GM19328 (cell line): ENCODE measurements at regions not wholly inside any gene's neighbourhood (a gene's known extent, or its start where the extent isn't known, plus 50 kb on each side); places are given as distances from the start of the nearest gene placed in this dataset.

Experiments used
- ATAC-seq: cut with Tn5 transposase; IDR thresholded peaks from one replicate; pipeline ENCODE4 v1.9.1; 2021; ENCODE audit warnings: mild to moderate bottlenecking, moderate library complexity; ENCODE audit not compliant: unreplicated experiment

DNA sequence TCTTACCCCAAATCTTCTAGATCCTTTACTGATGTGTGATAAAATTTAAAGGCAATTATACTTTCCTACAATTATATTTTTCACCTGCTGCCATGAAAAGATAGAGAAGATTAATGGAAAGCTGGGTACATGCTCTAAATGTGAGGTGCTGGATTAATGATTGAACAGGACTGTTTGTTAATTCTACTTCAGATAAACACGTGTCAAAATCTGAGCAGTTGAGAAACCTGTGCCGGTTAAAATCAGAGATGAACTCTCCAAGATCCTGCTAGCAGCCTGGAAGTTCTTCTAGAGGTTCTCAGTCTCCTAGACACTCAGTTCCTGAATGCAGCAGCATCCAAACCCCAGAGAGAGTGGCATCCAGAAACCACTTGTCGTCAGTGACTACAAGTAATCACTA lies 69.2 kb downstream of the INHBA start:
- ATAC-seq: no peak

DNA sequence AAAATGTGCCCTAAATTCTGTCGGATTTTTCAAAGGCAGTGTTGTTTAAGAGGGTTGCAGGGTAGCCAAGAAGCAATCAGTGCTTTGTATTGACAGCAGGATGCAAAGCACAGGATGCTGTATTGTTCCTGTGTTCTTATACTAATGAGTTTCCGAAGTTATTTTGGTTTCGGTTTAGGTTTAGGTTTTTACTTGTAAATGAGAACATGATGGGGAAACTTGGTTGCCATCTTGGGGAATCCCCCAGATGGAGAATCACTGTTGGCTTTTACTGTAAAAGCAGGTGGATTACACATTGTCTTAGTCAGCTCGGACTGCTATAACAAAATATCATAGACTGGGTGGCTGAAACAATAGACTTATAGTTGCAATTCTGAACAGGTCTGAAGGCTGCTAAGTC lies 72.1 kb downstream of the INHBA start:
- peak; percentile 92 for ATAC-seq

DNA sequence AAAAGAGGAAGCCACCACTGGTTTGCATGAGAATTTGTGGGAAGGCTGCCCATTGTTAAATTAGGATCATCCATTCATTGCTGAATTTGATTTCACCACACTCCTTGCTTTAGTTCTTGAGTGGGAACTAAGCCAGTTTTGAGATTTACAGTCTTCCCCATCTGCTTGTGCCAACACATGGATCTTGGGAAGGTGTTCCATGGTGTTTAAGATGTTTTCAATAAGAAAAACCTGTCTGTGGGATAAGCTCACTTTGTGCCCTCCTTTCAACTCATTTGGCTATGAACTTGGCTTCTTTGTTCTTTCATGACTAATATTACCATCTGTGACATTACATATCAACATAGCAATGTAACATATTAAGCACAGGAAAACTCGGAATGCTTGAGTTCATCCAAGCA lies 73.2 kb downstream of the INHBA start:
- no peak for ATAC-seq

DNA sequence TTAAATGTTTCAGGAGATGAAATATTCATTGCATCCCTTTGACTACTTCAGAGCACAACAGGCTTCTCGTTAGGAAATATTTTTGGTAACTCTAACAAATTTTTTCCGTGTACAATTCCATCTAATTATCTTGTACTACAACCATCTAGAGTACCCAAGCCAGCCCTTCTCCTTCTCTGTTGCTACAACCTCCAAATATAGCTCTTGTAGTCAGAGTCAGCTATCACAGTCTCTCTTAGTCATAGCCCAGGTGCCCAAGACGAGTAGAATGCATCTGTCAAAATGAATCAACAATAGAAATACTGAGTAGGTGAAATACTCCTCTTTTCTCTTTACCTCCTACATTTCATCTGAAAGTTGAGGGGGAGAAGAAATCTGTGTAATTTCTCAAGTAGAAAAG lies 74.0 kb downstream of the INHBA start:
- no peak for ATAC-seq

DNA sequence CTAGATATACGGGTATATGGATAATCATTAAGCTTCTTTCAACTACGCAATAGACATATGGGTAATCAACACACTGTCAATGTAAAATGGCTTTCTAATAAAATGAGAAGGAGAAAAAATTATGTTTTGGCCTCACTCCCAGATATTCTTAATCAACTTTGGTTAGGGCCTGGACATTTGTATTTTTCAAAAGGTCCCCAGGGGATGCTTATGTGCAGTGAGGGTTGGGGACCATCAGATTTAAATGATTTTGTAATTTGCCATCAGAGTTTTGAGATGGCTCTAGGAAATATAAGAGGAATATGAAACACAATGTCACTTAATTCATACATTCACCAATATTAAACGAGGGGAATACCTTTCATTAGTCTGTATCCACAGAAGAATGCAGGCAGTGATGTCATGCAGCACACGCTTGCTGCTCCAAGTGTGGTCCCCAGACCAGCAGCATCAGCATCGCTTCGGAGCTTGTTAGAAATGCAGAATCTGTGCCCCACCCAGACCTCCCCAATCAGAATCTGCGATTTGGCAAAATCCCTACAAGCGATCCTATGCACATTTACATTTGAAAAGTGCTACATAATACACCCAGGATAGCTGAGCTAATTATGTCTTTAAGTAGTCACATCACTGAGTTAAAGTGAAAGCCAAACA lies 75.1 kb downstream of the INHBA start:
- ATAC-seq: no peak

DNA sequence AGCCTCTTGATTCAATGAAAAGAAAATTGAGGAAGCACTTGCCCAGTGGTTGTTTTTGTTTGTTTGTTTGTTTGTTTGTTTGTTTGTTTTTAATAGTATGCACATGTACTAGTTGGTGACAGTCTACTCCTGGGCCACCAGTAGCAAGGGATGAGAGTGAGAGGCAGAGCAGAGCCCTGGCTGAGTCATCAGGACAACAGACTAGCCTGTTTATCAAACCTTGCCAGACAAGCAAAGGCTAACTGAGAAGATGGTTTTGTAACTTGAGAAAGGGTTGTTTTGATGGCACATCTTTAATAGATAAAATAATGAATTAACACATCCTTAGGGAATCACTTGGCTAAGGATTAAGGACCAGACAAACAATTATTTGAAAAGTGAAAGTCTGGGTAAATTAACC lies 78.1 kb downstream of the INHBA start:
- ATAC-seq: no peak

DNA sequence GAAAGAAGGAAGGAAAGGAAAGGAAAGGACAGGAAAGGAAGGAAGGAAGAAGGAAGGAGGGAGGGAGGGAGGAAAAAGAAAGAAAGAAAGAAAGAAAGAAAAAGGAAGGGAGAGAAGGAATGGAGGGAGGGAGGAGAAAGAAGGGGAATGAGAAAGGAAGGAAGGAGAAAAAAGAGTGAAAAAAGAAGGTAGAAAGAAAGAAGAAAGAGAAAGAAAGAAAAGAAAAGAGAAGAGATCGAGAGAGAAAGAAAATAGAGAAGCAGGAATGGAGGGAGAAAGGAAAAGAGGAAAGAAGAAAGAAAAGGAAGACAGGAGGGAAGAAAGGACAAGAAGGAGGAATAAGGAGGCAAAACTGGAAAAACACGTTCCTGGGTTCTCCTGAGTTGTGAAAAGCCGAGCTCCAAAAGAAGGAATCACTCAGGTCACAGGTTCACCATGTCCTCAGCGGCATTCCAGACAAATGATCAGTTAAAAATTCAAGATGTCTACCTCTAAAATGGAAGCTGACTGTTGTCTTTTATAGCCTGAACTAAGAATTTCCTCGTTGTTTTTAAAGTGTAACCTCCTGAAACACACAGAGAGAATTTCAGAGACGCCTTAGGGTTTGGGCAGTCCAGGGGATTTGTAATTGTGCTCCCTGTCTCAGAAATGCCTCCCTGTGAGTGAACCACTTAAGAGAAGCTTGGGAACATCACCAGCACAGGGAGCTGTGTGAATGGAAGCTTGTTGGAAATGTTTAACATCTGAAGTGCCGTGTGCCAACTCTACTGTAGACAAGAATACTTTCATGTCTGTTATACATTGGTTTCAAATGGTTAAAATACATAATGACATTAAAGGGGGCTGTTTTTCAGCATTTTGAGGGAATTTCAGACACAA lies 80.7 kb downstream of the INHBA start:
- no peak for ATAC-seq

DNA sequence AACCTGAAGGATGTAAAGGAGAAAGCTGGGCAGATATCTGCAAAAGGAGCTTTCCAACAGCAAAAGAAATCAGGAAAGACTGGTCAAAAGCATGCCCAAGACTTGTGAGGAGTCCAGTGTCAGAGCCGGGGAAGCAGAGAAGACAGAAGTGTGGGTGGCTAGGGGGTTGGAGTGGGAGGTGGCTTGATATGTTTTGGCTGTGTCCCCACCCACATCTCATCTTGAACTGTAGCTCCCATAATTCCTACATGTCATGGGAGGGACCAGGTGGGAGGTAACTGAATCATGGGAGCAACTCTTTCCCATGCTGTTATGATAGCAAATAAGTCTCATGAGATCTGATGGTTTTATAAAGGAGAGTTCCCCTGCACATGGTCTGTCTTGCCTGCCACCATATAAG lies 84.9 kb downstream of the INHBA start:
- ATAC-seq: no peak

DNA sequence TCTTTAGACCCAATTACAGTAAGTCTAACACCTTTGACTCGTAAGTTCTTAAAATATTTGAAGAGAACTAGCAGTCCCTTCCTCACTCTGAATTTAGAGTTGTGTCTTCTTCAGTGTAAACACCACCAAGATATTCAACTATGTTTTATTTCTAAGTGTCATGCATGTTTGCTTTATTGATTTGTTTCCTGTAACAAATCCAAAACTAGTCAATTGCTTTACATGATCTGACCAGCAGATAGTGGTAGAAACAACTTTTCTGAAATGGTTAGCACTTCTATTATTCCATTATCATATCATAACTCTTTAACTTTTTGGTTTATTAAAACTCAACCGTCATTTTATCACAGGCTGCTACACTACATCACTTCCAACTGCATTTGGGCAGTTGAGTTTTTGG lies 90.1 kb downstream of the INHBA start:
- no peak for ATAC-seq

DNA sequence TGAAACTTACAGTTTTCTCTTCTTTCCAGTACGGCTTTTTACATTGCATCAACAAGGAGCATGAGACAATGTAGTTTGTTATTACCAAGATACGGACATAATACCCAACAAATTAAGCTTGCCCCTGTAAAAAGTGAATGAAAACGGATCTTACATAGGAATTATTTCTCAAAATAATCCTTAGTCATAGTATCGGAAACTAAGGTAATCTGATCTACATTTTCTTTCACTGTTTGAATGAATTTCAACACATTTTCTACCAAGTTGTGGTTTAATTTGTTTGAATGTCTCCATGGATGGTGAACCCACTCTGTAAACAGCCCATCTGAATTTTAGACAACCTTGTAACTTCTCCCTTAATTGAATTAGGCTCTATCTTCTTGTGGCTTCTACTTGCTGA lies 90.5 kb downstream of the INHBA start:
- ATAC-seq: no peak

DNA sequence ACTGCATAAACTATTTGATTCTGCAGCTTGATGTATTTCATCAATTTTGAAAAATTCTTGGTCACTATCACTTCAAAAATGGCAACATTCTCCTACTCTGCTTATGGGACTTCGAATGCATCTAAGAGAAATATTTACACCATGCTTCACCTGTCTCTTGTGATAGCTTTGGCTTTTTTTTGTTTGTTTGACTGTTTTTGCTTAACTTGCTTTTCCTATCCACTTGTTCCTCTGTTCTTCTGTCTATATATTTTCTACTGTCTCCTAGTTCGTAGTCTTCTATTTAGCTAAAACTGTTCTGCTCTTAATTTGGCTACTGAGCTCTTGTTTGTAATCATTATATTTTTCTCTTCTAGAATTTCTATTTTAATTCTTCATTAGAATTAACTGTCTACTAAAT lies 94.4 kb downstream of the INHBA start:
- no peak for ATAC-seq

DNA sequence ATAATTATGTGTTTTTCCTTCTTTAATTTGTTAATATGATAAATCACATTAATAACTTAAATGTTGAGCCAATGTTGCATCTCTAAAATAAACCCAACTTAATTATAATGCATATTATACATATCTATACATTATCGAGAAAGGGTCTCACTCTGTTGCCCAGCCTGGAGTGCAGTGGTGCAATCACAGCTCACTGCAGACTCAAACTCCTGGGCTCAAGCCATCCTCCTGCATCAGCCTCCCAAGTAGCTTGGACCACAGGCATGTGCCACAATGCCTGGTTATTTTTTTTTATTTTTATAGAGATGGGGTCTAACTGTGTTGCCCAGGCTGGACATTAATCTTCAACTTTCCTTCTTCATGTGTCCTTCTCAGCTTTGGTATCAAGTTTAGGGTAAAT lies 98.9 kb downstream of the INHBA start:
- ATAC-seq: no peak

DNA sequence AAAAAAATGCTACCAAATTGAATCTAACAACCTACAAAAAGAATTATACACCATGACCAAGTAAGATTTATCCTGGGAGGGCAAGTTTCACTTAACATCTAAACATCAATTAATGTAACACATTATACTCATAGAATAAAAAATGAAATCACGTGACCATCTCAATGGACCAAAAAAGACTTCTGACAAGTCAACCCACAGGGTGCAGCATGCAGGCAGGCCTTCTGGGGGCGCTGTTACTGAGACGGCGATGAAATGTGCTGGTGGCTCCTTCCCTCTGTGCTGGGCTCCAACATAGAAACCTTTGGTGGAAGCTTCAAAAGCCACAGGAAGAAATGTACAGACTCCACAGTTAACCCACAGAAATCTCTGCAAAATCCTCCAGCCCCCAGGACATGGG lies 103.1 kb downstream of the INHBA start:
- no peak for ATAC-seq

DNA sequence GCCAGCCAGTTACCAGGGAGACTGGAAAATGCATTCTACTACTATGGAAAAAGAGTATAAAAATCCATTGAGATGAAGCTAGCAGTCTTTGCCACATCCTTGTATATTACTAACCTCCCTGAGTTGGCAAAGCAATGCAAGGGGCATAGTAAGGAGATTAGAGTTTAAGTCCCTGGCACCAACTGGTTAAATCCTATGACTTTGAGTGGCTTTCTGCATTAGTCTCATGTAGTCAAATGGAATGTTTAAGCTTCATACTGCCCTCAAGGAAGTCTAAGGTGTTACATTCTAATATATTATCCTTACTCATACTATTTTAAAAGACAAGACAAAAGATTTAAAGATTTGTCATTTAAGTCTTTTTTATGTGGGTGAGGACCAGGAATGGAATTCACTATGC lies 110.1 kb downstream of the INHBA start:
- ATAC-seq: no peak

DNA sequence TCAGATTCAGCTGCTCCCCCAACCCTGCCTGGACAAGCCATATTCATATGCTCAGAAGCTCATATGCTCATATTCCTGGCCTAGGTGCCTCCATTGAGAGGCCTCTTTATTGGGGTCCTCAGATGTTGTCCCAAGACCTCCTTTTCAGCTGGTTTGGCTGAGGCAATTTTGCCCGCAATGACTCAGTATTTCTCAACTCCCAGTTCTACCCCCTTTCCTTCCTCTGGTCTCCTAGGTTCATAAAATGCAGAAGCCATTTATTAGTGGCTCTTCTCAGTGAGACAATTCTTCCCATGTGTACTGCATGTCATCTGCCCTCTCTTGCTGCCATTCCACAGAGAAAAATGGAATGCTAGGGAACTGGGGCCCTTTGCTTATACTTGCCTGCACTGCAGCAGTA lies 110.7 kb downstream of the INHBA start:
- ATAC-seq: no peak

DNA sequence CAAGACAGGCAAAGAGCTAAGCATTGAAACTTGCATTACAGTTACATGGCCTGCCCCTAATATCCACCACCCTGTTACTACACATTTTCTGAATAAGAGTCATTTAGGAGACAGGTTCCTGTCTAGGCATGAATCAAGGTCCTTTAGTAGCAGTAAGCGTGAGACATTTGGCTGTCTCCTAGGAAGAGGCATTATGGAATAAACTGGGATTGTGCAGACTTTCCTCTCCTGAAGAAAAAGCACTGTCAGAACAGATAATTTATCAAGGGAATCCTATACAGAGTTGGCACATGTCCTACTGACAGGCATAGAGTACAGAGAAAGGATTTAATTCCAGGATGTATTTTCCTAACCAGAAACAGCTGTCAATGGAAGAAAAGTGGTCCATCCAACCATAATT lies 111.9 kb downstream of the INHBA start:
- ATAC-seq: no peak

DNA sequence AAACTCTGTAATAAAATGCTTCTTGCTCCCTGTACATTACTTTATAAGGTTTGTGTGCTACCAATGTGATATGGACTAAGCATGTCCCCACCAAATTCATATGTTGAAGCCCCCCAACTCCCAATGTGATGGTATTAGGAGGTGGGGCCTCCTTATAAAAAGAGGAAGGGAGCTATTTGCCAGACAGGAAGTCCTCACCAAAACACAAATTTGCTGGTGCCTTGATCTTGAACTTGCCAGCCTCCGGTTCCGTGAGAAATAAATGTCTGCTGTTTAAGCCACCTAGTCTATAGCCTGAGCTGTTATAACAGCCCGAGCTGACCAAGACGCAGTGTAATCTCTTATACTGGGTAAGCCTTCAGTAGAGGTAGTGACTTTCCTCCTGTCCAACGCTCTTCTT lies 114.5 kb downstream of the INHBA start:
- no peak for ATAC-seq

DNA sequence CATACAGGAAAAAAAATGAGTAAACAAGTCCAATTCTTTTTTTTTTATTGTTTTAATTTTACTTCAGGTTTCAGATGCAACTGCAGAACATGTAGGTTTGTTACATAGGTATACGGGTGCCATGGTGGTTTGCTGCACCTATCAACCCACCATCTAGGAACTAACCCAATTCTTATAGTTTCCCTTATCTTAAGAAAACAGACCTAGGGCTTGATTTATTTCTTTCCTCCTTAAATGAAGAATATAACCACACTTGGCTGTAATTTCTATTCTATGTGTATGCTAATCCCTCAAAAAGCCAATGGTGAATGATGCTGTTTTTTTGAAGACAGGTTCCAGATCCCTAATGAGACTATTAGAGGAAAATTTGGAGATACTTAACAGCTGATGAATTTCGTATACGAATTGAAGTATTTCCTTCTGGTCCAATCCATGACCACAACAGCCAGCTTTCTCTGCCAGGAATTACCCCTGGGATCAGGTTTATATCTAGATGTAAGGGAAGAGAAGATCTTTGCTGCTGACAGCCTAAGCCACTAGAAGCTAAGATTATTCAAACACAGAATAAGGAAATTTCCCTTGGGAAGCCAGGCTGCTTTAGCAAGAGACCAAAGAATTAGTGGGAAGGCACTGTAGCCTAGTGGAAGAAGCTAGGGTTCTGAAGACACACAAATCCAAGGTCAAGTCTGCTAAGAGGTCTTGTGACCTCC lies 115.8 kb downstream of the INHBA start:
- ATAC-seq: no peak

DNA sequence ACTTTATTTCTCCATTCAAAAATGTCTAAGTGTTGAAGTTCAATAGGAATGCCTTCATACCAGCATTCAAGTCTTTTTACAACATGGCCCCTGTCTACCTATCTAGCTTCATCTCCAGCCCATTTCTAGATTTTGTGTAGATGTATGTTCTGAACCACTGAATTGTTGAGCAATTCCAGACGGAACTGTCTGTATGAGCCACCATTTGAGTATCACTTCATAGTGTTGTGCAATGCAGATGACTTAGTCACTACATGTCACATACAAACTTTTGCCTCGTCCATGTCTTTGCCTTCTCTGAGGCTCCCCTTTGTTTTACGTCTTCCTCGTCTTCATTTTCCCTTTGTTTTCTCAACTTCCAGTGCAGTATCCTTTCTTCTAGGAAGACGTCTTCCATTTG lies 118.1 kb downstream of the INHBA start:
- no peak for ATAC-seq

DNA sequence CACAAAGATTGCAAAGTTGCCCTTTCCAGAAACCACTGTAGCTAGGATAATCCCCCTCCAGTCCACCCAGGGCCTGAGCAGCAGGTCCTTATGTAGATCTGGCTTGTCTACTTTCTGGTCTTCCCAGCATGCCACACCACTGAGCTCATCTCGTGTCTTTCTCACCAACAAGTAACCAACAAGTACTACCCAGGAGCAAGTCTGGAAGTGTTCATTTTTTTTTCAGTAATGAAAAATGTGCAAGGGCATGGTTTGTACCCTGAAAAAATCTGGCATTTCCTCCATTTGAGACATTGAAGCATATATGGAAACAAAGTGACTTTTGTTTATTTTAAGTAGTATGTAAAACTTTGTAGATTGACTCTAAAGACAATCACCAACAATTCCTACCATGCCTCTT lies 120.8 kb downstream of the INHBA start:
- ATAC-seq: no peak

DNA sequence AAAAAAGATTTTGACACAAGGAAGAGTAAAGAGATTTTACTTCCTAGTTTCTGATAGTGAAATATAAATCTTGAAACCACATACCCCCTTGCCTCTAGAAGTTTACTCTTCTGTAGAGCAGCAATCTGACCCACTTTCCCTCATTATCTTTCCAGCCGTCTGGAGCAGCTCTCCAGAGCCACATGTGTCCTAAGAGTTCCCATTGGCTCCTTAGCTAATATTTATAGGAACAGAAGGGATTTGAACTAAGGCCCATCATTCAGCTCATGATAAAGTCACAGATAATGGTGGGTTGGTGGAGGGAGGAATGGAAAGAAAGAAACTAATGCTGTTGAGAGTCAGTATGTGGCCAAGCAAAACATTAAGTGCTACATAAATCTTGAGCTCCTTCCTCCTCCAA lies 121.8 kb downstream of the INHBA start:
- ATAC-seq: no peak
